ENCODE measurements at regions not wholly inside any gene's neighbourhood (a gene's known extent, or its start where the extent isn't known, plus 50 kb on each side); places are given as distances from the start of the nearest gene placed in this dataset.

DNA sequence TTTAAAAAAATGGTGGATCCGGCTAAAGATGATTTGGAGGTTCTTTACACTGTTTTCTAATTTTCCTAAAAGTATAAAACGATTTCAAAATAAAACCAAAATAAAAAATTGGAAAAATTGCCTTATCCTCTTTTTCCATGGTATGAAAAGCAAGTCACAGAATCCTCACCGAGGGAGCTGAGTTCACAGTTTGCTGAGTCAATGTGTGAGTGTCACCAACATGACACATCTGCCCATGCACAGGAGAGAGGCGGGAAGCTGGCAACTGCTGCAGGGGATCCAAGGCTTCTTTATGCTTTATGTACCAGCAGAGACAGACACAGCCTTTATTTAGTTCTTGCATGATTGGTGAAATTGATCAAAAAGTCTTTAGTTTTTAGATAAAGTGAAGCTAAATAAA, 157.8 kb downstream of the TNFSF13B start:
- no peak overlapping the region for H3K4me3 ChIP-seq
- no peaks in the 10 kb centered on the region for H3K4me1 ChIP-seq
- no peak for TF ChIP-seq CTCF (IDR thresholded peaks at IDR 0.05)
- H3K36me3 ChIP-seq = no peaks in the 10 kb centered on the region
- intact Hi-C loops (cut with DNase I) = no loop called here
- no peak for DNase-seq
- no peaks in the 10 kb centered on the region for H3K9me3 ChIP-seq
- H3K27me3 ChIP-seq = no peaks in the 10 kb centered on the region
- 49 to 52% methylated on average over 4 of the region's 4 CpGs for WGBS, 2 donors
- FAIRE-seq = no peak
- H3K27ac ChIP-seq = no peak overlapping the region
- no peak for ATAC-seq

DNA sequence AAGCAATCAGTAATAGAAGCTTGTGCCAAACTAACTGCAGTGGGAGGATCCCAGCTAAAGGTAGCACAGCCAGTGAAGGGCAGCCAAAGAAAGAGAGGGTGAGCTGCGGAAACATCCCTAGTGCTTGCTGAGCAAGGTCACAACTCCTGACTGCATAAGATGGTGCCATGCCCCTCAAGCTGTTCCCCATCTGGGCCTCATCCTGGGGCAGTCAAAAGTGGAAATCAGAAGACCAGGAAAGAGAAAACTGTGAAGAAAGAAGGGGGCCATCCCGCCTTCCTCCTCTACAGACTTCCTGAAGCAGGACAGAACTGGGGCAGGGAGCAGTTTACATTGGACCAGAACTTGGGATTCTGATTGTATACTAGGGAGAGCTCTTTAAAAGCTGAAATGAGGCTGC, 159.2 kb downstream of the TNFSF13B start:
- Histone ChIP-seq H3K4me1 (no peaks in the 10 kb centered on the region), H3K4me3 (no peak overlapping the region), H3K27ac (no peak overlapping the region), H3K27me3 (no peaks in the 10 kb centered on the region), H3K36me3 (no peaks in the 10 kb centered on the region), H3K9me3 (no peaks in the 10 kb centered on the region)
- no peak for DNase-seq
- ATAC-seq = no peak
- intact Hi-C loops (cut with DNase I) = no loop called here
- TF ChIP-seq CTCF (IDR thresholded peaks at IDR 0.05) = no peak
- FAIRE-seq = no peak
- WGBS, 2 donors = 57 to 77% methylated on average over 2 of the region's 2 CpGs

- intact Hi-C loops (cut with DNase I) = no loop called here
- DNase-seq (no peak), FAIRE-seq (no peak), ATAC-seq (no peak)
- 63 to 81% methylated on average over 4 of the region's 4 CpGs for WGBS, 2 donors
- H3K27ac ChIP-seq = no peak overlapping the region
- TF ChIP-seq CTCF (IDR thresholded peaks at IDR 0.05) = no peak
- H3K4me3 ChIP-seq = no peak overlapping the region
- no peaks in the 10 kb centered on the region for H3K36me3 ChIP-seq
- H3K4me1 ChIP-seq = no peaks in the 10 kb centered on the region
- H3K9me3 ChIP-seq = no peaks in the 10 kb centered on the region
- no peaks in the 10 kb centered on the region for H3K27me3 ChIP-seq
Measured at GRCh38 chr13:108433976-108434755, 164.6 kb downstream of the TNFSF13B start.

GRCh38 chr13:108435393-108436149, 166.1 kb downstream of the TNFSF13B start:
- DNase-seq = no peak
- Histone ChIP-seq H3K27ac (no peak overlapping the region), H3K36me3 (no peaks in the 10 kb centered on the region), H3K27me3 (no peaks in the 10 kb centered on the region), H3K4me1 (no peaks in the 10 kb centered on the region), H3K4me3 (no peak overlapping the region), H3K9me3 (no peaks in the 10 kb centered on the region)
- 30 to 31% methylated on average over 5 of the region's 5 CpGs for WGBS, 2 donors
- no peak for FAIRE-seq
- intact Hi-C loops (cut with DNase I) = no loop called here
- TF ChIP-seq CTCF (IDR thresholded peaks at IDR 0.05) = no peak
- ATAC-seq = no peak

GRCh38 chr13:108437496-108437895, 168.0 kb downstream of the TNFSF13B start:
- no peak overlapping the region for H3K4me3 ChIP-seq
- TF ChIP-seq CTCF (IDR thresholded peaks at IDR 0.05) = no peak
- no peak for DNase-seq
- 26 to 40% methylated on average over 2 of the region's 2 CpGs for WGBS, 2 donors
- intact Hi-C loops (cut with DNase I) = no loop called here
- H3K27me3 ChIP-seq = no peaks in the 10 kb centered on the region
- FAIRE-seq = no peak
- no peak for ATAC-seq
- no peaks in the 10 kb centered on the region for H3K36me3 ChIP-seq
- no peak overlapping the region for H3K27ac ChIP-seq
- no peaks in the 10 kb centered on the region for H3K9me3 ChIP-seq
- H3K4me1 ChIP-seq = no peaks in the 10 kb centered on the region
